ENCODE measurements at regions not wholly inside any gene's neighbourhood (a gene's known extent, or its start where the extent isn't known, plus 50 kb on each side); places are given as distances from the start of the nearest gene placed in this dataset.
"Not testable (repeated sequence)": the region's sequence is repeated elsewhere in the genome, so short reads cannot be mapped to it uniquely, and the experiment has no call there.

DNA sequence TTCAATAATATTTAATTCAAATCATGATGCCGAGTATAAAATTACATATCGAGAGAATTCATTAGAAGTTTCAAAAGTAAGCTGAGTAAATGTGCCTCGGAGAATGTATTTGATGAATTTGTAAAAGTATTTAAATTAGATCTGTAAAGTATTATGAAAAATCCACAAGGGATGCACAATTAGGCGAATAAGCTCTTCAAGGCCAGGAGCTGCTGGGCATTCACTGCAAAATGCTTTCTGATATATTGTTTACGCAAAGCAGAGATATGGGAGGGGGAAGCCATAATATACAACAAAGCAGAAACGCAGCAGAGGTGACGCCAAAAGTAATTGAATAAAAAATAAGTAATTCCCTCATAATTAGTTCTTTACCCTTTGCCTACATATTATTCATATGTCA lies 1121.5 kb upstream of the TENM3 start:
- DNase-seq, result no peak

GRCh38 chr4:181127171-181127570 lies 1116.0 kb upstream of the TENM3 start:
- DNase-seq, result no peak

- not testable (repeated sequence) for DNase-seq
Measured at GRCh38 chr4:181130317-181130716, 1112.9 kb upstream of the TENM3 start.

- no peak for DNase-seq
Measured at GRCh38 chr4:181137351-181137750, 1105.9 kb upstream of the TENM3 start.

DNA sequence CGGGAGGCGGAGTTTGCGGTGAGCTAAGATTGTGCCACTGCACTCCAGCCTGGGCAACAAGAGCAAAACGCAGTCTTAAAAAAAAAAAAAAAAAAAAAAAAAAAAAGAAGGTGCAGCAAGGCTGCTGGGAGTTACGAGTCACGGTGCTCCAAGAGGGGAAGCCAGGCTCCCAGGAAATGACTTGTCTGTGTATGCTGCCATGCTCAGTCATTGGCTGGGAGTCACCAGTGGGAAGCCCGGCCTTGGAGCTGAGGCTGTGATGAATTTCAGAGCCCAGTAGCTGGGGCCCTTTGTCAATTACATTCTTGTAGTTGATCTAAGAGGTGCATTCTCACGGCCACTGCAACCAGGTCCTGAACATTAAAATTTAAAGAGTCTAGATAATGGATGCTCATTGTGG lies 1105.1 kb upstream of the TENM3 start:
- DNase-seq, result no peak

- DNase-seq, result no peak
Measured at GRCh38 chr4:181140037-181140603, 1103.1 kb upstream of the TENM3 start.

GRCh38 chr4:181143250-181143854 lies 1099.8 kb upstream of the TENM3 start:
- peak; percentile 38 for DNase-seq

- no peak for DNase-seq
Measured at GRCh38 chr4:181146051-181146450, 1097.2 kb upstream of the TENM3 start.

- DNase-seq, result no peak
Measured at GRCh38 chr4:181147416-181147951, 1095.7 kb upstream of the TENM3 start.

GRCh38 chr4:181148470-181148869 lies 1094.7 kb upstream of the TENM3 start:
- no peak for DNase-seq

DNA sequence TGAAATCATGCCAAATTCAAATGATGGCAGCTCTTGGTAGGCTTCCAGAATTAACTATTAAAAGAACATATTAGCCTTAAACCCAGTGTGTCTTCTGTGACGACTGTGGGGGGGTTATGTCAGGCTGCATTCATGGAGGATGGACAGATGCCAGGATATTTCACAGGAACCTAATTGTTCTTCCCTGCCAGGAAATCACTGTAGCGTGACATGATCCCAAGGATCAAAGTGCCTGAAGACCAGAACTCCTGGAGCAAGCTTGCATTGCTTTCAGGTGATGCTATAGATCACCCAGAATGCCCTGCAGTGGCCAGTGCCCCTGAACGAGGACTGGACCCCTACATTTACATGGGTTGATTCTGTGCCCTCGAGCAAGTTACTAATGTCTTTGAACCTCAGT lies 1093.0 kb upstream of the TENM3 start:
- DNase-seq, result no peak

GRCh38 chr4:181151856-181152255 lies 1091.3 kb upstream of the TENM3 start:
- DNase-seq, result no peak

DNA sequence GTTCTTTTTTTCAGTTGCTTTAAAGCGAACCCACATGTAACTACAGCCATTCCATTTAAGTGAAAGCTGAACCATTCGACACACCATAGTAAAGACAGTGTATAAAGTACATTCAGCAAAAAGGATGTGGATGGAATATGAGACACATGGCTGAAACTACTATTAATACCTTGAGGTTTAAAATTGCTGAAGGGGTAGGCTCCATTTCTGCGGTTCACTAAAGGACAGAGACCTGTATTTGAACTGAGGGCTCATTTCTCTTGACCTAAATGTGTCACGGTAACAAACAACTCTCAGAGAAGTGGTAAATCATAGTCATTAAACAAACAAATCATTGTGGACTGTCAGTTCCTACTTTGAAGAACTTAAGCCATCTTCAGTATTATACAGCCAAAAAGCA lies 1085.6 kb upstream of the TENM3 start:
- DNase-seq, result no peak

DNA sequence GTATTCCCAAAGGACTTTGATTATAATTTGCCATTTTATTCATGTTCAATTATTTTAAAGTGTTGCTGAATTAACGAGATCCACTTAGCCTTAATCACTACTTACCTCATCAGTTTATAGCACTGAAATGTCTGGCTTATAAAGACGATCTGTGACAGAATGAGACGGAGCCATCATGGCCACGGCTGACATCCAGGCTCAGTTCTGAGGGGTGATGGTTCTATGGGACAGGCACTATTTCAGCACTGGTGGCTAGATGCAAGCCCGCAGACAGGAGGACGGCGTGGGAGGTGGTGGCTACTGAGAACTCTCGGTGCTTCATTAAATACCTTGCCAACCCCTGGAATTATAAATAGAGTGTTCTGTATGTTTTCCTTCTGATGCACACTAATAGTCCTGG lies 1084.2 kb upstream of the TENM3 start:
- DNase-seq, result no peak

DNA sequence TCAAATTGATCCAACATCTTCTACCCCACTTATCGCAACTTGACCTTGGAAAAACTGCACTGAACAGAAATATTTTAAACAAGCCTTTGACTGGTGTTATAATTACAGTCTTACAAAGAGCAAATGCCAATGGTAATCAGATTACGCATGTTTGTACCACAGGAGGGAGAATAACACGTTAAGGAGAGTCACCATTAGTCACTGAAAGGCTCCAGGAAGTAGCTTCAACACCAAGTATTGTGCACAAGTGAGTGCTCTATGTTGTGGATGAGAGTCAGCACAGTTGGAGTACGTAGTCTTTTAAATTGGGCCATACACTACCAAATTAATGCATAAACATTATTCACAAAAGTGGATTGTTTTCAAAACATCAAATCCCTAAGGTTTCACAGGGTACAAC lies 1081.5 kb upstream of the TENM3 start:
- DNase-seq, result no peak

GRCh38 chr4:181162266-181162665 lies 1080.9 kb upstream of the TENM3 start:
- DNase-seq, result no peak

DNA sequence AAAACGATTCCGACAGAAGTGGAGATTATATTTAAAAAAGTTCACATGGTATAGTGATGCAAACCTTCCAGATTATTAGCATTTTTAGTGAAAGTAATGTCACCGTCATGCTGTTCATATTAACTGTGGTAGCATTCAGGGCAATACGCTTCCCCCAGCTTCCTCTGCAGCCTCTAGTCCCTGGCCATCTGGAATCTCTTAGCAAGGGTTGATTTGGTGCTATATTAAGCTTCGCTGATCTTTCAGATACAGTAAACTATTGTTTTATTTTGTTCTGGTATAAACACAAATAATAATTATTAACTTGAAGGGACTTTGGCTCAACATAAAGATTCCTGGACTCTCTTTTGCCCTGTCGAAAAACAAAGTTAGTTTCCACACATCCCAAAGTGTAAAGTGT lies 1080.5 kb upstream of the TENM3 start:
- DNase-seq, result no peak

GRCh38 chr4:181166742-181167399 lies 1076.3 kb upstream of the TENM3 start:
- no peak for DNase-seq

GRCh38 chr4:181168011-181168805 lies 1075.0 kb upstream of the TENM3 start:
- no peak for DNase-seq

- no peak for DNase-seq
Measured at GRCh38 chr4:181173046-181173445, 1070.2 kb upstream of the TENM3 start.

- DNase-seq, result no peak
Measured at GRCh38 chr4:181176306-181176705, 1066.9 kb upstream of the TENM3 start.

DNA sequence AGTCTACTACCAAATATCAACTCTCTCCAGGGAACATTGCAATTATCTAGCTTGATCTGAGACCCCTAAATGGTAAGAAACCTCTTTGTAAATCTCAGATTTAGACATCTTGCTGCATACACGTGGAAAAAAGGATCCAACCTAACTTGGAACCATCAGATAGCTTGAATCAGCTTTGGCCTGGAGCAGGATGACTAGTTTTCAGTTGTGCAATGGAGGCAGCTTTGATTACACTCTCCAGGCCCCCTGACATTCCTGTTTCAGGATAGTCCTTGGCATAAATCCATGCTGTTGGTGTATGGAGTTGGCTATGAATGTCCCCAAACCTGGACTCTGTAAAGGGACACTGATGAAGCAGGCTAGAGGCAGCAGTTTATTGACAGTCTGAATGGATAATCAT lies 1061.9 kb upstream of the TENM3 start:
- DNase-seq, result no peak

DNA sequence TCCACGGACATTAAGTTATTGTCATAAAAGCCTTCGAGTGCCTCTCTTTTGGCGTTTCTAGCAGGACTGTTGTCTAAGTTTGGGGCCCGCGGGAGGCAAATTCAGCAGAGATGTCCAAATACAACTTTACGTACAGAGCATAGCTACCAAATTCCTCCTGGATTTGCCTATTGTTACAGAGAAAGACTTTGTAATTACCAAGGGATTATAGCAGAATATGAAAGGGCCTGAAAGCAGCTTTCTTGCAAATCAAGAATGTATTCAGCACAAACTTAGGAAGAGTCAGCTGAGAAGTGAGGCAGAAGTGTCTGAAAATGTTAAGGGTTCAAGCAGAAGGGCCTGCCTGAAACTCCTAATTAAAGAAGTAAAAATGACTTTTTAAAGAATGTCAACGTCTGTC lies 1053.5 kb upstream of the TENM3 start:
- no peak for DNase-seq
